ENCODE measurements at regions not wholly inside any gene's neighbourhood (a gene's known extent, or its start where the extent isn't known, plus 50 kb on each side); places are given as distances from the start of the nearest gene placed in this dataset.

DNA sequence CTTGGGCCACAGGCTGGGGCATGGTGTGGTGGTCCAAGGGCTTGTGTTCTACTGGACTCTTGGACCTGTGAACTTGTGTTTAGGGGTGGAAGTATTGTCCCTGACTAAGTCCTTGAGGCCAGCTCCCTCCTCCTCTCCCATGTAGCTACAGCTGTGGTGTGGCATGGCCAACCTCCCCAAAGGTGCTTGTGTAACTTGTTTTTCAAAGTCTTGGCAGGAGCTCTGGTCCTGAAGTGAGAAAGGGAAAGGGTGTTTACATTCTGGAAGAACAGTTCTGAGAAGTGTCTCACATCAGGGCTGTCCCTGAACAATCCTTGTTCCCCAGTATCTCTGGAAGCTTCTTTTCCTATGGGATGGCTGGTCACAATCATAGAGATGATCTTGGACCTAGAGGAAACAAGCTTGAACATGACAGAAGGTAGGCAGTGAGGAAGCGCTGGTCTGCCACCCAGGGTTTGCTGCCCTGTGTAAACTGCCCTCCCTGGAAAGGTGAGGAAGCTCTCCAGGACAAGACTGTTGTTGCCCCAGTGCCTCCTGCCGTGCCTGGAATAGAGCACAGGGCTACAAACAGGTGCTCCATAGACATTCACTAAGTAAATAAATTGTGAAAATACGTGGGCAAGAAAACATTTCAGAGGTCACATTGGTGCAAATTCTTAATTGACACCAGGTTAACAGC lies 64.6 kb upstream of the KLF9 start:
- Histone ChIP-seq H3K36me3 (no peaks in the 10 kb centered on the region), H3K27ac (replicated peaks in 1 of 4) (peak overlapping the region; percentile 85 to 97 (median 96)), H3K27me3 (no peaks in the 10 kb centered on the region), H3K4me1 (peaks cover 85 to 100% (median 96%) of the 10 kb centered on the region in 4 donors), H3K4me3 (peak overlapping the region; percentile 28 to 39 (median 28)), H3K9me3 (no peaks in the 10 kb centered on the region)
- intact Hi-C loops (cut with DNase I), result no loop called here
- peak in 1 of 2 donors; percentile 92 for TF ChIP-seq POLR2AphosphoS5 (IDR thresholded peaks at IDR 0.05)
- no peak for TF ChIP-seq POLR2A (IDR thresholded peaks at IDR 0.05; ENCODE audit: low read depth)
- no peak for TF ChIP-seq CTCF (IDR thresholded peaks at IDR 0.05)
- TF ChIP-seq EP300 (IDR thresholded peaks at IDR 0.05), result peak; percentile 98
- WGBS, result 62% methylated on average over 3 of the region's 3 CpGs
- DNase-seq (ENCODE audit: extremely low spot score), result peak; percentile 95

GRCh38 chr9:70477907-70478480 lies 63.5 kb upstream of the KLF9 start:
- peaks cover 84 to 98% (median 92%) of the 10 kb centered on the region in 4 donors for H3K4me1 ChIP-seq
- no peaks in the 10 kb centered on the region for H3K27me3 ChIP-seq
- no peak for DNase-seq (ENCODE audit: extremely low spot score)
- peak overlapping the region; percentile 85 to 97 (median 96) for H3K27ac ChIP-seq (replicated peaks in 1 of 4)
- intact Hi-C loops (cut with DNase I), result no loop called here
- no peaks in the 10 kb centered on the region for H3K9me3 ChIP-seq
- 42% methylated on average over 2 of the region's 2 CpGs for WGBS
- H3K4me3 ChIP-seq, result no peak overlapping the region
- TF ChIP-seq EP300 (IDR thresholded peaks at IDR 0.05), result no peak
- TF ChIP-seq POLR2AphosphoS5 (IDR thresholded peaks at IDR 0.05), result peak in 1 of 2 donors; percentile 43
- no peak for TF ChIP-seq CTCF (IDR thresholded peaks at IDR 0.05)
- TF ChIP-seq POLR2A (IDR thresholded peaks at IDR 0.05; ENCODE audit: low read depth), result no peak
- no peaks in the 10 kb centered on the region for H3K36me3 ChIP-seq

DNA sequence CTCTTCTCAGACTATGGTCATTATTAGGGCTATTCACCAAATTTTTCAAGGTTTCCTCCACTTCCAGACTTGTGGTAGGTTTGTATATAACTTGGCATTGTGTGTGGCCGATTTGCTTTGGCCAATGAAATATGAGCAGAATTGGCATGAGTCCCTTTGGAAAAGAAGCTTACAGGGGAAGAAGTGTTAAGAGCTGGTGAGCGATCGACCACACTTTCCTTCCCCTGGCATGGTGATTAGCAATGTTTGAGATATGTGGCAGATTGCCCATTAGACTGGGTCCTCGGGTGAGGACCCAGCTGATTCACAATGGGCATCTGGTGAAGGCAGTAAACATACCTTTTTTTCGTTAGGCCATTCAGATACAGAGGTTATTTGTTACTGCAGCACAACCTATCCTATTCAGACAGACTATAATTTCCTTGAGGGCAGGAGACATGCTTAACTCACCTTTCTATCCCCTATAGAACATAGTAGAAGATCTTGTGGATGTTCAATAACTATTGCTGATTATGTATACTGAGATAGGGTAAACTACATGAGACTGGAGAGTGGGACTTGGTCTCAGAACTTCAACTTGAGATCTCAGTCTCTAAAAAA lies 62.8 kb upstream of the KLF9 start:
- no peak for DNase-seq (ENCODE audit: extremely low spot score)
- 85% methylated on average over 5 of the region's 5 CpGs for WGBS
- Histone ChIP-seq H3K9me3 (no peaks in the 10 kb centered on the region), H3K27me3 (no peaks in the 10 kb centered on the region), H3K36me3 (no peaks in the 10 kb centered on the region), H3K4me3 (no peak overlapping the region), H3K4me1 (peaks cover 84 to 95% (median 89%) of the 10 kb centered on the region in 4 donors), H3K27ac (replicated peaks in 1 of 4) (peak overlapping the region; percentile 85 to 97 (median 96))
- TF ChIP-seq EP300 (IDR thresholded peaks at IDR 0.05) (no peak), POLR2AphosphoS5 (IDR thresholded peaks at IDR 0.05) (no peak)
- intact Hi-C loops (cut with DNase I), result no loop called here

GRCh38 chr9:70475211-70475610 lies 60.8 kb upstream of the KLF9 start:
- Histone ChIP-seq H3K4me3 (no peak overlapping the region), H3K27ac (replicated peaks in 1 of 4) (peak overlapping the region; percentile 85 to 97 (median 96)), H3K27me3 (no peaks in the 10 kb centered on the region), H3K9me3 (no peaks in the 10 kb centered on the region), H3K36me3 (no peaks in the 10 kb centered on the region), H3K4me1 (peaks cover 83 to 93% (median 87%) of the 10 kb centered on the region in 4 donors)
- TF ChIP-seq POLR2AphosphoS5 (IDR thresholded peaks at IDR 0.05) (peak in 1 of 2 donors; percentile 83), EP300 (IDR thresholded peaks at IDR 0.05) (no peak)
- DNase-seq (ENCODE audit: extremely low spot score), result no peak
- 52% methylated on average over 2 of the region's 2 CpGs for WGBS
- intact Hi-C loops (cut with DNase I), result no loop called here

DNA sequence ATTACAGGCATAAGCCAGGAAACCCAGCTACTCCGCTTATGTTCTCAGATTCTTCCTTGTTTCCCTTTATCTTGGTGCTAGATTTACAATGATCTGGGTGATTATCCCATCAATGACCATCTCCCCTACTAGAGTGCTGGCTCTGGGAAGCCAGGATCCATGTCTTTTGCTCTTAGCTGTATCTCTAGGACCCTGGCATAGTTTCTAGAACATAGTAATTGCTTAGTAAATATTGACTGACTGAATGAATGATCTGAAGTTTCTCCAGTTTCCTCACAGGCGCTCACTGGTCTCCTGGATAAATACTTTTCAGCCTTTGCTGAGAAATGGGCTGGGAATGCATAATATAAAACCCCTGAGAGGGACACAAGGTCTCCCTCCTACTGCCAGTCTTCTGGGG lies 60.0 kb upstream of the KLF9 start:
- Histone ChIP-seq H3K4me3 (no peak overlapping the region), H3K27ac (replicated peaks in 1 of 4) (peak overlapping the region; percentile 85 to 97 (median 96)), H3K36me3 (no peaks in the 10 kb centered on the region), H3K9me3 (no peaks in the 10 kb centered on the region), H3K4me1 (peaks cover 83 to 93% (median 87%) of the 10 kb centered on the region in 4 donors), H3K27me3 (no peaks in the 10 kb centered on the region)
- 83% methylated on average over 2 of the region's 2 CpGs for WGBS
- no peak for DNase-seq (ENCODE audit: extremely low spot score)
- no peak for TF ChIP-seq EP300 (IDR thresholded peaks at IDR 0.05)
- TF ChIP-seq POLR2AphosphoS5 (IDR thresholded peaks at IDR 0.05), result no peak
- no peak for TF ChIP-seq CTCF (IDR thresholded peaks at IDR 0.05)
- TF ChIP-seq POLR2A (IDR thresholded peaks at IDR 0.05; ENCODE audit: low read depth), result no peak
- intact Hi-C loops (cut with DNase I), result no loop called here
